Smooth muscle cell (in vitro differentiated cells): ENCODE measurements at regions not wholly inside any gene's neighbourhood (a gene's known extent, or its start where the extent isn't known, plus 50 kb on each side); places are given as distances from the start of the nearest gene placed in this dataset.

Experiments used
- DNase-seq: peaks from one replicate; lab custom pipeline; 2025; ENCODE audit not compliant: unreplicated experiment; lab: John Stamatoyannopoulos, UW
- H2AFZ ChIP-seq: fragments of 200-600 bp; sonication (generic); 2 replicates; pipeline ENCODE4 v1.6.0; 2016; ENCODE audit warnings: antibody characterized with exemption, low read depth, mild to moderate bottlenecking
- H3F3A ChIP-seq: fragments of 200-600 bp; sonication (generic); 2 replicates; pipeline ENCODE4 v1.6.0; 2017; ENCODE audit warnings: antibody characterized with exemption, low read depth
- H3K27ac ChIP-seq: fragments of 200-600 bp; sonication (generic); 2 replicates; pipeline ENCODE4 v1.5.1; 2016; ENCODE audit warnings: low read depth, mild to moderate bottlenecking
- H3K27me3 ChIP-seq: fragments of 200-600 bp; sonication (generic); 2 replicates; pipeline ENCODE4 v1.6.1; 2016; ENCODE audit warnings: low read depth, mild to moderate bottlenecking
- H3K36me3 ChIP-seq: fragments of 200-600 bp; sonication (generic); 2 replicates; pipeline ENCODE4 v1.5.1; 2016; ENCODE audit warnings: low read depth
- H3K4me1 ChIP-seq: fragments of 200-600 bp; sonication (generic); 2 replicates; pipeline ENCODE4 v1.5.1; 2016; ENCODE audit warnings: low read depth
- H3K4me2 ChIP-seq: fragments of 200-600 bp; sonication (generic); 2 replicates; pipeline ENCODE4 v1.6.0; 2016; ENCODE audit warnings: mild to moderate bottlenecking
- H3K4me3 ChIP-seq: fragments of 200-600 bp; sonication (generic); 2 replicates; pipeline ENCODE4 v1.5.1; 2016; ENCODE audit warnings: mild to moderate bottlenecking
- H3K79me2 ChIP-seq: fragments of 200-600 bp; sonication (generic); 2 replicates; pipeline ENCODE4 v1.6.0; 2016; ENCODE audit warnings: low read depth, mild to moderate bottlenecking
- H3K9ac ChIP-seq: fragments of 200-600 bp; sonication (generic); 2 replicates; pipeline ENCODE4 v1.6.0; 2016; ENCODE audit warnings: low read depth
- H3K9me3 ChIP-seq: fragments of 200-600 bp; sonication (generic); replicated peaks from 2 replicates; pipeline ENCODE4 v1.5.1; 2016; ENCODE audit warnings: low read depth
- H4K20me1 ChIP-seq: fragments of 200-600 bp; sonication (generic); 2 replicates; pipeline ENCODE4 v1.6.0; 2016; ENCODE audit warnings: low read depth
- CTCF ChIP-seq: fragments of 200-600 bp; sonication (generic); IDR thresholded peaks from 2 replicates; pipeline ENCODE4 v1.5.1; 2017; ENCODE audit warnings: borderline replicate concordance, mild to moderate bottlenecking, antibody characterized with exemption; ENCODE audit not compliant: insufficient read depth, poor library complexity, severe bottlenecking
- WGBS: methylation state at CpG from one replicate; pipeline ENCODE4 v1.1.7; 2016; ENCODE audit warnings: low lambda C conversion rate; 5-methylcytosine and 5-hydroxymethylcytosine counted together

- no peak for TF ChIP-seq CTCF
- peak overlapping the region; percentile 54 for H2AFZ ChIP-seq
- H3K27ac ChIP-seq = no peak overlapping the region
- H3K36me3 ChIP-seq = no peaks in the 10 kb centered on the region
- no peaks in the 10 kb centered on the region for H3K79me2 ChIP-seq
- H3K9ac ChIP-seq = no peak overlapping the region
- H3K4me3 ChIP-seq = no peak overlapping the region
- no peaks in the 10 kb centered on the region for H3K27me3 ChIP-seq
- no peak overlapping the region for H3K4me2 ChIP-seq
- H3K9me3 ChIP-seq = peaks cover 3% of the 10 kb centered on the region
- no peaks in the 10 kb centered on the region for H4K20me1 ChIP-seq
- DNase-seq = no peak
- no peaks in the 10 kb centered on the region for H3F3A ChIP-seq
- H3K4me1 ChIP-seq = peaks cover 4% of the 10 kb centered on the region
- 73% methylated on average over 2 of the region's 2 CpGs for WGBS
These were observed 103.1 kb upstream of the SPATS2L start for GRCh38 chr2:200203381-200203827.

DNA sequence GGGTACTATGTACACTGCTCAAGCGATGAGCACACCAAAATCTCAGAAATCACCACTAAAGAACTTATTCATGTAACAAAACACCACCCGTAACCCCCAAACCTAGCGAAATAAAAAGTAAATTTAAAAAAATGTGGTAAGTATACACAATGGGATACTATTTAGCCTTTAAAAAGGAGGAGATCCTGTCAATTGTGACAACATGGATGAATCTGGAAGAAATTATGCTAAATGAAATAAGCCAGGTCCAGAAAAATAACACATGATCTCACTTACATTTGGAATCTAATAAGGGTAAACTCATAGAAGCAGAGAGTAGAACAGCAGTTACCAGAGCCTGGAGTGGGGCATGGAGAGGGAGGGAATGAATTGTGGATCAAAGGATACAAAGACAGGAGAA is 98.5 kb upstream of the SPATS2L start:
- Histone ChIP-seq H3K36me3 (no peaks in the 10 kb centered on the region), H3K27me3 (no peaks in the 10 kb centered on the region), H3K4me1 (peaks cover 5% of the 10 kb centered on the region), H3K27ac (no peak overlapping the region), H2AFZ (no peak overlapping the region), H3K9me3 (peaks cover 3% of the 10 kb centered on the region), H3K9ac (no peak overlapping the region), H3F3A (no peaks in the 10 kb centered on the region), H3K79me2 (no peaks in the 10 kb centered on the region), H3K4me2 (no peak overlapping the region), H4K20me1 (no peaks in the 10 kb centered on the region), H3K4me3 (no peak overlapping the region)
- 66% methylated on average over 3 of the region's 3 CpGs for WGBS
- no peak for DNase-seq
- no peak for TF ChIP-seq CTCF

GRCh38 chr2:200209030-200209429 is 97.5 kb upstream of the SPATS2L start:
- Histone ChIP-seq H3K9me3 (peaks cover 3% of the 10 kb centered on the region), H3K79me2 (no peaks in the 10 kb centered on the region), H4K20me1 (no peaks in the 10 kb centered on the region), H2AFZ (no peak overlapping the region), H3K4me1 (peaks cover 10% of the 10 kb centered on the region), H3K4me3 (no peak overlapping the region), H3K27me3 (no peaks in the 10 kb centered on the region), H3K36me3 (no peaks in the 10 kb centered on the region), H3K9ac (no peak overlapping the region), H3F3A (no peaks in the 10 kb centered on the region), H3K27ac (no peak overlapping the region), H3K4me2 (no peak overlapping the region)
- no peak for DNase-seq
- no peak for TF ChIP-seq CTCF
- 90% methylated on average over 21 of the region's 22 CpGs for WGBS

DNA sequence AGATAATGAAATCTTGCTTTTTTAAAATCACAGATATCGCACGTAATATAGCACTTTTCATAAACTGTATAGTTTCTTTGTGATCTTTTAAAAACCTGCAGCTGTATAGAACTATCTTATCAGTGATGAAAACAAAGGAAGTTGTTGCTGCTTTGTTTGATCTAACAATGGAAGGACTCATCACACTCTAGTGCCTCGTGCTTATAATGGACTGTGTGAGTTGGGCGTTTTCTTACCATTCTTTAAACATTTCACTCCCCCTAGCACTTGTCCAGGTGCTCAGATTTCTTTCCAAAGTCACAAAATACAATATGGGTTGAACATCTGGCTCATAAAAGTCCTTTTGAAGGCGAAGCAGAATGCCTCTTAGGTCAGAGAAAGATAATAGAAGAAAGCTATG is 94.8 kb upstream of the SPATS2L start:
- H3K27me3 ChIP-seq = no peaks in the 10 kb centered on the region
- DNase-seq = no peak
- no peaks in the 10 kb centered on the region for H3K9me3 ChIP-seq
- no peak overlapping the region for H3K9ac ChIP-seq
- H4K20me1 ChIP-seq = no peaks in the 10 kb centered on the region
- peaks cover 10% of the 10 kb centered on the region for H3K4me1 ChIP-seq
- no peak overlapping the region for H3K27ac ChIP-seq
- no peak overlapping the region for H3K4me2 ChIP-seq
- no peaks in the 10 kb centered on the region for H3K36me3 ChIP-seq
- H3K4me3 ChIP-seq = no peak overlapping the region
- H2AFZ ChIP-seq = peak overlapping the region; percentile 42
- WGBS = 79% methylated on average over 5 of the region's 5 CpGs
- TF ChIP-seq CTCF = no peak
- H3F3A ChIP-seq = no peaks in the 10 kb centered on the region
- no peaks in the 10 kb centered on the region for H3K79me2 ChIP-seq
